OCI-LY1 (cell line): ENCODE measurements at regions not wholly inside any gene's neighbourhood (a gene's known extent, or its start where the extent isn't known, plus 50 kb on each side); places are given as distances from the start of the nearest gene placed in this dataset.

Experiments used
- H2AFZ ChIP-seq: fragments of 200-600 bp; sonication (generic), shearing (Covaris generic); 2 replicates; pipeline ENCODE4 v1.6.0; 2014; ENCODE audit warnings: antibody characterized with exemption, mild to moderate bottlenecking, low read length
- H3F3A ChIP-seq: fragments of 200-600 bp; sonication (generic), shearing (Covaris generic); 2 replicates; pipeline ENCODE4 v1.6.0; 2014; ENCODE audit warnings: mild to moderate bottlenecking, antibody characterized with exemption, low read length, moderate library complexity; ENCODE audit not compliant: insufficient read depth
- H3K27ac ChIP-seq: fragments of 200-600 bp; sonication (generic); 2 replicates; pipeline ENCODE4 v1.5.1; 2014; ENCODE audit warnings: low read length, mixed run types, mild to moderate bottlenecking, low read depth; ENCODE audit not compliant: poor library complexity, severe bottlenecking
- H3K27me3 ChIP-seq: fragments of 200-600 bp; sonication (generic); 2 replicates; pipeline ENCODE4 v1.6.0; 2014; ENCODE audit warnings: antibody characterized with exemption, mild to moderate bottlenecking, low read length, moderate library complexity; ENCODE audit not compliant: insufficient read depth
- H3K36me3 ChIP-seq: fragments of 200-600 bp; sonication (generic); 2 replicates; pipeline ENCODE4 v1.6.1; 2014; ENCODE audit warnings: mild to moderate bottlenecking, antibody characterized with exemption, low read length, moderate library complexity, mixed read lengths; ENCODE audit not compliant: insufficient read depth
- H3K4me1 ChIP-seq: fragments of 200-600 bp; sonication (generic); 2 replicates; pipeline ENCODE4 v1.5.1; 2014; ENCODE audit warnings: mild to moderate bottlenecking, low read length, moderate library complexity; ENCODE audit not compliant: insufficient read depth, severe bottlenecking
- H3K4me2 ChIP-seq: fragments of 200-600 bp; sonication (generic), shearing (Covaris generic); 2 replicates; pipeline ENCODE4 v1.6.1; 2014; ENCODE audit warnings: low read length
- H3K4me3 ChIP-seq: fragments of 200-600 bp; sonication (generic); 2 replicates; pipeline ENCODE4 v1.5.1; 2014; ENCODE audit warnings: low read length, low read depth, mild to moderate bottlenecking, mixed read lengths; ENCODE audit not compliant: poor library complexity, severe bottlenecking
- H3K79me2 ChIP-seq: fragments of 200-600 bp; shearing (Covaris generic); 2 replicates; pipeline ENCODE4 v1.6.1; 2016; ENCODE audit warnings: mixed run types, low read length, mixed read lengths; ENCODE audit not compliant: insufficient read depth
- H3K9ac ChIP-seq: fragments of 200-600 bp; sonication (generic), shearing (Covaris generic); 2 replicates; pipeline ENCODE4 v1.6.1; 2014; ENCODE audit warnings: mild to moderate bottlenecking, low read length, mixed read lengths
- H3K9me2 ChIP-seq: fragments of 200-600 bp; sonication (generic), shearing (Covaris generic); 2 replicates; pipeline ENCODE4 v1.6.1; 2014; ENCODE audit warnings: low read depth, mild to moderate bottlenecking, low read length, mixed read lengths
- H3K9me3 ChIP-seq: fragments of 200-600 bp; shearing (Covaris generic); 2 replicates; pipeline ENCODE4 v1.6.1; 2014; ENCODE audit warnings: low read length, mixed read lengths
- H4K20me1 ChIP-seq: fragments of 200-600 bp; sonication (generic), shearing (Covaris generic); 2 replicates; pipeline ENCODE4 v1.6.0; 2016; ENCODE audit warnings: mild to moderate bottlenecking, low read length; ENCODE audit not compliant: insufficient read depth
- EZH2 ChIP-seq: fragments of 200-600 bp; sonication (generic), shearing (Covaris generic); IDR thresholded peaks from 2 replicates; pipeline ENCODE4 v1.8.0; 2017; ENCODE audit warnings: borderline replicate concordance, mixed run types, mild to moderate bottlenecking, antibody characterized with exemption, low read length, moderate library complexity, mixed read lengths
- TF ChIP-seq, protein P1 (sequence below): fragments of 200-600 bp; sonication (generic), shearing (Covaris generic); IDR thresholded peaks from 2 replicates; pipeline ENCODE4 v1.5.1; 2017; ENCODE audit warnings: mild to moderate bottlenecking, antibody characterized with exemption, low read length, moderate library complexity, mixed read lengths

GRCh38 chr2:41949091-41949882 lies 98.5 kb upstream of the PKDCC start:
- Histone ChIP-seq H3K9ac (no peak overlapping the region), H3K4me2 (no peak overlapping the region), H3K27me3 (no peaks in the 10 kb centered on the region)

GRCh38 chr2:41949883-41950665 lies 97.7 kb upstream of the PKDCC start:
- H3K27me3 ChIP-seq, result no peaks in the 10 kb centered on the region
- H3K4me2 ChIP-seq, result no peak overlapping the region
- H3K79me2 ChIP-seq, result no peaks in the 10 kb centered on the region
- no peak overlapping the region for H3K27ac ChIP-seq
- H2AFZ ChIP-seq, result no peak overlapping the region
- H4K20me1 ChIP-seq, result no peaks in the 10 kb centered on the region
- no peaks in the 10 kb centered on the region for H3K9me2 ChIP-seq
- H3K9ac ChIP-seq, result no peak overlapping the region
- H3K4me3 ChIP-seq, result no peak overlapping the region
- H3F3A ChIP-seq, result no peaks in the 10 kb centered on the region
- no peaks in the 10 kb centered on the region for H3K9me3 ChIP-seq
- H3K4me1 ChIP-seq, result no peaks in the 10 kb centered on the region
- TF ChIP-seq EZH2, result no peak
- TF ChIP-seq, protein P1, sequence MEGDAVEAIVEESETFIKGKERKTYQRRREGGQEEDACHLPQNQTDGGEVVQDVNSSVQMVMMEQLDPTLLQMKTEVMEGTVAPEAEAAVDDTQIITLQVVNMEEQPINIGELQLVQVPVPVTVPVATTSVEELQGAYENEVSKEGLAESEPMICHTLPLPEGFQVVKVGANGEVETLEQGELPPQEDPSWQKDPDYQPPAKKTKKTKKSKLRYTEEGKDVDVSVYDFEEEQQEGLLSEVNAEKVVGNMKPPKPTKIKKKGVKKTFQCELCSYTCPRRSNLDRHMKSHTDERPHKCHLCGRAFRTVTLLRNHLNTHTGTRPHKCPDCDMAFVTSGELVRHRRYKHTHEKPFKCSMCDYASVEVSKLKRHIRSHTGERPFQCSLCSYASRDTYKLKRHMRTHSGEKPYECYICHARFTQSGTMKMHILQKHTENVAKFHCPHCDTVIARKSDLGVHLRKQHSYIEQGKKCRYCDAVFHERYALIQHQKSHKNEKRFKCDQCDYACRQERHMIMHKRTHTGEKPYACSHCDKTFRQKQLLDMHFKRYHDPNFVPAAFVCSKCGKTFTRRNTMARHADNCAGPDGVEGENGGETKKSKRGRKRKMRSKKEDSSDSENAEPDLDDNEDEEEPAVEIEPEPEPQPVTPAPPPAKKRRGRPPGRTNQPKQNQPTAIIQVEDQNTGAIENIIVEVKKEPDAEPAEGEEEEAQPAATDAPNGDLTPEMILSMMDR, result no peak
- H3K36me3 ChIP-seq, result no peaks in the 10 kb centered on the region

More at GRCh38 chr2:41949091-41949882, 98.5 kb upstream of the PKDCC start:
- no peaks in the 10 kb centered on the region for H4K20me1 ChIP-seq
- H3K9me3 ChIP-seq, result no peaks in the 10 kb centered on the region
- no peaks in the 10 kb centered on the region for H3K4me1 ChIP-seq
- H3F3A ChIP-seq, result no peaks in the 10 kb centered on the region
- H3K79me2 ChIP-seq, result no peaks in the 10 kb centered on the region
- H2AFZ ChIP-seq, result no peak overlapping the region
- TF ChIP-seq, protein P1, result no peak
- TF ChIP-seq EZH2, result no peak
- no peak overlapping the region for H3K27ac ChIP-seq
- H3K4me3 ChIP-seq, result no peak overlapping the region
- no peaks in the 10 kb centered on the region for H3K9me2 ChIP-seq
- no peaks in the 10 kb centered on the region for H3K36me3 ChIP-seq

DNA sequence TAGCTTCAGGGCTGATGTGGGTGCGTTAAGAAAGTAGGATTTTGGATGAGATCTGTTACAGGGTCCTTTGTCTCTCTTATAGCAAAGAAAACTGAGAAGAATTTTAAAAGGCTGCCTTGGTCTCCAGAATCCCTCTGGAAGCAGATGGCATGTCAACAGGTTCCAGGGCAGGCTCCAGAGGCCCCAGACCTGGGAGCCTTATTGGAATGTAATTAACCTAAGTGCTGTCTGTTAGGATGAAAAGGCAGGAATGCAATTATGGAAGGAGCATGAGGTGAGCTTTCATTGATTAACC lies 97.2 kb upstream of the PKDCC start:
- H2AFZ ChIP-seq, result no peak overlapping the region
- H3K9ac ChIP-seq, result no peak overlapping the region
- no peaks in the 10 kb centered on the region for H4K20me1 ChIP-seq
- H3K4me3 ChIP-seq, result no peak overlapping the region
- no peaks in the 10 kb centered on the region for H3K4me1 ChIP-seq
- no peaks in the 10 kb centered on the region for H3F3A ChIP-seq
- no peaks in the 10 kb centered on the region for H3K79me2 ChIP-seq
- no peak overlapping the region for H3K27ac ChIP-seq
- H3K9me3 ChIP-seq, result no peaks in the 10 kb centered on the region
- TF ChIP-seq, protein P1, result no peak
- no peak for TF ChIP-seq EZH2
- H3K27me3 ChIP-seq, result no peaks in the 10 kb centered on the region
- no peaks in the 10 kb centered on the region for H3K9me2 ChIP-seq
- no peaks in the 10 kb centered on the region for H3K36me3 ChIP-seq
- H3K4me2 ChIP-seq, result no peak overlapping the region
